BJ (cell line): ENCODE measurements at regions not wholly inside any gene's neighbourhood (a gene's known extent, or its start where the extent isn't known, plus 50 kb on each side); places are given as distances from the start of the nearest gene placed in this dataset.
"Not testable (repeated sequence)": the region's sequence is repeated elsewhere in the genome, so short reads cannot be mapped to it uniquely, and the experiment has no call there.

ENCODE experiments used
- CTCF ChIA-PET: fragments of 350-600 bp; formaldehyde crosslinking; extraction: SDS; loops from one replicate; lab custom pipeline; 2021; ENCODE audit warnings: antibody characterized with exemption, inconsistent platforms; lab: Yijun Ruan, JAX
- POLR2A ChIA-PET: fragments of 300-600 bp; sonication (Branson Sonifier 250); formaldehyde crosslinking; extraction: SDS; loops from one replicate; lab custom pipeline; 2021; ENCODE audit warnings: antibody characterized with exemption; lab: Charles Lee
- DNase-seq: peaks from one replicate; pipeline ENCODE4 v3.0.0-alpha.2; 2011; ENCODE audit warnings: low read depth
- H3K27me3 ChIP-seq: 2 replicates; pipeline ENCODE4 v1.6.0; 2011; ENCODE audit warnings: low read length; ENCODE audit not compliant: control insufficient read depth, insufficient read depth
- H3K36me3 ChIP-seq: 2 replicates; pipeline ENCODE4 v1.5.1; 2011; ENCODE audit warnings: low read length; ENCODE audit not compliant: control insufficient read depth, insufficient read depth
- H3K4me3 ChIP-seq: 2 replicates; pipeline ENCODE4 v1.5.1; 2011; ENCODE audit warnings: low read depth, mild to moderate bottlenecking, control low read depth, low read length
- CTCF ChIP-seq: IDR thresholded peaks from 2 replicates; pipeline ENCODE4 v1.5.1; 2011; ENCODE audit warnings: low read depth, mild to moderate bottlenecking, control low read depth, inconsistent platforms, low read length, moderate library complexity; ENCODE audit not compliant: insufficient read depth

GRCh38 chr9:30075451-30076199 is 2308.8 kb upstream of the ACO1 start:
- CTCF ChIA-PET = no interaction called here
- no peak for TF ChIP-seq CTCF
- no peak overlapping the region for H3K4me3 ChIP-seq
- no peak for DNase-seq
- no peaks in the 10 kb centered on the region for H3K27me3 ChIP-seq
- H3K36me3 ChIP-seq = no peaks in the 10 kb centered on the region
- POLR2A ChIA-PET = no interaction called here

GRCh38 chr9:30078195-30078594 is 2306.2 kb upstream of the ACO1 start:
- Histone ChIP-seq H3K4me3 (no peak overlapping the region), H3K36me3 (no peaks in the 10 kb centered on the region), H3K27me3 (no peaks in the 10 kb centered on the region)
- ChIA-PET CTCF (no interaction called here), POLR2A (no interaction called here)
- TF ChIP-seq CTCF = no peak
- DNase-seq = no peak

- Histone ChIP-seq H3K27me3 (no peaks in the 10 kb centered on the region), H3K36me3 (no peaks in the 10 kb centered on the region), H3K4me3 (no peak overlapping the region)
- TF ChIP-seq CTCF = no peak
- DNase-seq = no peak
- POLR2A ChIA-PET = no interaction called here
- CTCF ChIA-PET = no interaction called here
These were observed 2295.0 kb upstream of the ACO1 start for GRCh38 chr9:30089428-30089827.

GRCh38 chr9:30103647-30104394 is 2280.6 kb upstream of the ACO1 start:
- Histone ChIP-seq H3K36me3 (no peaks in the 10 kb centered on the region), H3K4me3 (no peak overlapping the region), H3K27me3 (no peaks in the 10 kb centered on the region)
- DNase-seq = no peak
- POLR2A ChIA-PET = no interaction called here
- CTCF ChIA-PET = no interaction called here
- TF ChIP-seq CTCF = no peak

GRCh38 chr9:30107134-30107533 is 2277.3 kb upstream of the ACO1 start:
- H3K36me3 ChIP-seq, CTCF ChIA-PET, DNase-seq, H3K27me3 ChIP-seq, POLR2A ChIA-PET, H3K4me3 ChIP-seq: not testable (repeated sequence)
